ENCODE measurements at regions not wholly inside any gene's neighbourhood (a gene's known extent, or its start where the extent isn't known, plus 50 kb on each side); places are given as distances from the start of the nearest gene placed in this dataset.

DNA sequence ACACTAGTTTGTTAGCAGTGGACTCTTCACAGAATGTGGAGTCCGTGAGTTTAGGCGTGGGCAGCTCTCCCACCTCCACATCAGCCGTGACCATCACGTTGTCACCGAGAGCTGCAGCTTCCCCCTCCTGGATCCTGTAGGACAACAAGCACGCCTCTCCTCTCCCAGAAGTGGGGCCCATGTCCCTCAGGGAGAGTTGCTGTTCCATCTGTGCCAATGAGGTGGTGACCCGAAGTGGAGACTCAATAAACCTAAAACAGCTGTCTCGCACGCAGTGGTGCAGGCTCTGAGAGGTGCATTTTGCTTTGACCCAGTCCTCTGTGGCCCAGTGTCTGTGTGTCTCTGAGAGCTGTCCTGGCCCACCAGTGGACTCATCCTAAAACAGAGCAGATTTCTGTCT is 456.5 kb upstream of the SOX11 start:
- DNase-seq (ENCODE audit: low read depth in 2 of 2), result no peak

DNA sequence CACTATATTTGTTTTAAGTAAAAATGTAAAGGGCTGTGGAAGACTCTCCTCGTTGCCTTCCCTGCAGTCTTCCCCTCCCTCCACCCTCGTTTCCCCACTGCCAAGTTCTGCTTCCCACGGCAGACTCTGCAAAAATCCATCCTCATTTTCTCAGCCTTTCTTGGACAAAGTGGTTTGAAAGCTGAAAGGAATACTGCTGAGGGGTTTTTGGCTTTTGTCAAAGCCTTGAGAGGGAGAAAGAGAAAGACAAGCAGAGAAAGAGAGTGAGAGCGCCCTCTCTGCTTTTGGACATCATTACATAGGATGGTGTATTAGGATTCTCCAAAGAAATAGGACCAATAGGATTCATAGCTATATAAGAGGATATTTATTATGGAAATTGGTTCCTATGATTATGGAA is 455.9 kb upstream of the SOX11 start:
- no peak for DNase-seq (ENCODE audit: low read depth in 2 of 2)

DNA sequence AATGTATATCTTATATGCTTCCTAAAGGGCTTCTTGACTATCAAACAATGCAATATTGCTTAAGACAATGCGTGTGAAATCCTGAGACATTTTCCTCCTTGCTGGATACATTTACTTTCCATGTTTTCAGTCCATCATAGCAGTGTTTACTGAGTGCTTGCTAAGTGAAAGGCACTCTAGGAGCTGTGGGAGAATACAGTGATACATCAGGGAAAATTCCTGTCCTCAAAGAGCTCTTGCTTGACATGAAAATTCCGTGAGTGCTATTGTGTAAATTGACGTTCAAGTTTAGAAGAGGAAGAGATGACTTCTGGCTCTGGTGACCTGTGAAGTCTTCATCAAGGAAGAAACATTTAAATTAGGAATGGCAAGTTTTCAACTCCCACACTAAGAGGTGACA is 449.4 kb upstream of the SOX11 start:
- DNase-seq (ENCODE audit: low read depth in 2 of 2), result no peak

DNA sequence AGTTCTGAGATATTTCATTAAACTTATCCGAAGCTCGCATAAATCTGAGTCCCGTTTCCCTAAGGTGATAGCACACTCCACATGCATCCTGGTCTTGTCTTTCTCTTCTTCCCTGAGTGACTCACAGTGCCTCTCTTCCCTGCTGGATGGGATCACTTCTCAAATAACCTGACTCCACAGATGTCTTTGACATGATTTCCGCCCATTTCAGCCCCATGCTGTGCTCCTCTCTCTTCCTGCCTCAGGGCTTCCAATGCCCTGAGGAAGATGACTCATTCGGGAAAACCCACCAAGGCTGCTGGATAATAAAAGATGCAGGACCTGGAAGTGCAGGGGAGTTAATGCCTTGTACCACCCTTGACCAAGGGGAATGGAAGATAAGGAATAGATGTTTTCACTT is 441.7 kb upstream of the SOX11 start:
- no peak for DNase-seq (ENCODE audit: low read depth in 2 of 2)

DNA sequence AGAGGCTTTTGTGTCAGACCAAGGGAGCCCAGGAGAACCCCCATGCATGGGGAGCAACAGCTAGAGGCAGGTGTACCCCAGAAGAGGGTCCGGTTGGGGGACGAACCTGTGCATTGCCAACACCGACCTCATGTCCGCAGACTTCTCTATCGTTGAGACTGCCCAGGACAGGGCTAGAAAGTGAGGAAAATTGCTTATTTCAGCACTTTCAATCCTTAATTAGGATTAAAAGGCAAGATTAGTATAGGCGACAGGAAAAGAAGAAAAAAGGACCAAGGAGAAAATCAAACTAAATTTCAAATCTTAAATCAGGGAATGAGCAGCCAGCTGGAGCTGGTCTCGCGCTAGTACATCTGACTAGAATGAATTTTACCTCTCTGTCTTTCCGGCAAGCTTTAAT is 438.9 kb upstream of the SOX11 start:
- no peak for DNase-seq (ENCODE audit: low read depth in 2 of 2)

DNA sequence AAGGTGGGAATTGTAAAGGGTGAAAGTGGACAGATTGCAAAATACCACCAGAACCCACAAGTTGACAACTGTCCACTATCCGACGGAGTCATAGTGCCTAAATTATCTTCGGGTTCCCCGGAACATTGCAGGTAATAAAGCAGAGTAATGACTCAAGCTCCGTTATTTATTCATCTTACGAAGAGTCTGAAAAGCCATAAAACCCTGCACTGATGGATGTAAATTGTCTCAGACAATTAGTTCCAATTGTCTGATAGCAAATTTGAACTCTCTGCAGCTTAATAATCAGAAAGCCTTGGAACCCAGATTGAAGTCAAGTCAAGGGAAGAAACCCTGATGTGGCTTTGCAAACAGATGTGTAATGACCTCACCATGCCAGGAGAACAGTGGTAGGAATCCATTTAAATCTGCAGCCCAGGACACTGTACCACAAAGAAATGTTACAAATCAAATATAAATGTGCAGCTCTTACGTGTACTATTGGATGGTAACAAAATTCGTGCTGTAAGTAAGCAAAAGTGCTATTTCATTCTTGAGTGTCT is 437.3 kb upstream of the SOX11 start:
- no peak for DNase-seq (ENCODE audit: low read depth in 2 of 2)

DNA sequence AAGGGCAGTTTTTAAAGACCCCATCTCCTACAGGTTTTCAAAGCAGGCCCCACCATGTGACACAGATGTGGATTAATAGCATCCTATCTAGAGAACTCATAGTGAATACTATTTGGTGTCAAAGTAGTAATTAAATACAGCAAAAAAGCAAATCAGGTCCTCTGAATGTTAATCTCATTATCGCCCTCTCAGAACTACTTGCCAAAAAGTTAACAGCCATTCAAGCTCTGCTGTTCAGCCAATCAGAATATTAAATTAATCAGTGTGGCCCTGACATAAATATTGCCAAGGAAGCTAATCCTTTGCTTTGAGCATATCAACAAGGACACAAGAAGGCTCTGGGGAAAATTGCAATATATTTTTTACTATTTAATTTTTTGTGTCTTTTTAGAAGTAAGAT is 428.9 kb upstream of the SOX11 start:
- DNase-seq (ENCODE audit: low read depth in 2 of 2), result no peak

DNA sequence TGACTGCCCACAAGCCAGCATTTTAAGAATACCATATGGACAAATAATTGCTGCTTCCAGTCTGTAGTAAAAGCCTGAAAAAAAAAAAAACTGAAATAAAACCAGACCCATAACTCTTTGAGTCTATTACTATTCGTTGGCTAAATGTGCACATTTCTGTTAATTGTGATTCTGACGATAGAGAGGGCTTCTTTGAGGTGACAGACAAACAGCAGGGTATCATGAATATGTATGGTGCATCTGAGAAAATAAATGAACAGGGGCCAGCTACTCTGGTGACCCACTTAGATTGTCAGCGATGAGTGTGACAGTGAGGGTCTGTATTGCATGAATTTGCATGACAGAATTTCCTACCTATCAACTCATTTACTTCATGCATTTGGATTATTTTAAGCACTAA is 427.8 kb upstream of the SOX11 start:
- no peak for DNase-seq (ENCODE audit: low read depth in 2 of 2)

DNA sequence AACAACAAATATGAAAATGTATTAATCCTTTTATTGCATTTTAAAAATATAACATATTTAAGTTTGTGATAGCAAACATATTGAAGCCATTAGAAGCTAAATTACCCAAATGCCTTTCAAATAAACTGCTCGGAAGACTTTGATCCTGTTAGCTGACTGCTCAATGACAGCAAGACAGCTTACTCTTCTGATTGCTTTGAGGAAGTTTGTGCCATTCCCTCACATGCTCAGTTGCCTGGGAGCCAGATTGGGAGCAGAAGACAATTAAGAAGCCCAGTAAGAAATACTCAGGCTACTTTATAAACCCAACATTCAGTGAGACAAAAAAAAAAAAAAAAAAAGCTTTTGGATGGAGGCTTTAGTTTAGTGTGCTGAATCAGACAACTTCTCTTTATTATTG is 407.1 kb upstream of the SOX11 start:
- no peak for DNase-seq (ENCODE audit: low read depth in 2 of 2)

DNA sequence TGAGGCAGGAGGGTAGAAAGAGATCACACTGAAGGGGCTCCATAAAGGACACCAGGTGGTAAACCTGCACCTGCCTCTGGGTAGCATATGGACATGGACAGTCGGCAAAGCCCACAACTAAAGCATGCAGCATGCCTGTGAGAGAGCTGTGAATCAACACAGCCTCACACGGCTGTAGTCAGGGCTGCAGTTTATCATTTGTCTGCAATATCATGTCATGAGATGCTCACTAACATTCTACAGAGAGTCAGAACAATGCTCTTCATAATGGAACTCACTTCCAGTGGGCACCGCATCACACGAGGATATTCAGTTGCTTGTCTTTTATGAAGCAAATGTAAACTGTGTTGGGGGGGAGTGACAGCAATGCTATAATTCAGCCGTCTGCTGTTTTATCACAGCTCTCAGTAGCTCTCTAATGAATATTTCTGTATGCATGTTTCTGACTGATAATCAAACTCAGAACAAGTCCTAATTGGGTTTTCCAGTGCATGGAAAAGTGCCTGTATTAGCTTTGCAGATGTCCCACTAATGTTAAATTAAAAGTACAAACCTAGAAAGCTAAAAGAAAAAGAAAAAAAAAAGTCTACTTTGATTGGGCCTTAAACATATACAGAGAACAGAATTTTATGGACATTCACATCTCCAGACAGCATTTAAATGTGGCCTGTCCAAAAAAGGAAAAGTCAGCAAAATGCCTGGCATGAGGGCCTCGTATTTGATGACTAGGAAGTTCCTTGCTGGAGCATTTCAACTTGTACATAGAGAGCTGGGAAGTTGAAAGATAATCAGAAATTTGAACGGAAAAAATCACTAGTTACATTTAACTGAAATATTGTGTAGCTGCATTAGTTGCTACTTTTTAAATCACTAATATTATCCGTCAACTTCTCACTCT is 406.1 kb upstream of the SOX11 start:
- DNase-seq (ENCODE audit: low read depth in 2 of 2), result no peak

DNA sequence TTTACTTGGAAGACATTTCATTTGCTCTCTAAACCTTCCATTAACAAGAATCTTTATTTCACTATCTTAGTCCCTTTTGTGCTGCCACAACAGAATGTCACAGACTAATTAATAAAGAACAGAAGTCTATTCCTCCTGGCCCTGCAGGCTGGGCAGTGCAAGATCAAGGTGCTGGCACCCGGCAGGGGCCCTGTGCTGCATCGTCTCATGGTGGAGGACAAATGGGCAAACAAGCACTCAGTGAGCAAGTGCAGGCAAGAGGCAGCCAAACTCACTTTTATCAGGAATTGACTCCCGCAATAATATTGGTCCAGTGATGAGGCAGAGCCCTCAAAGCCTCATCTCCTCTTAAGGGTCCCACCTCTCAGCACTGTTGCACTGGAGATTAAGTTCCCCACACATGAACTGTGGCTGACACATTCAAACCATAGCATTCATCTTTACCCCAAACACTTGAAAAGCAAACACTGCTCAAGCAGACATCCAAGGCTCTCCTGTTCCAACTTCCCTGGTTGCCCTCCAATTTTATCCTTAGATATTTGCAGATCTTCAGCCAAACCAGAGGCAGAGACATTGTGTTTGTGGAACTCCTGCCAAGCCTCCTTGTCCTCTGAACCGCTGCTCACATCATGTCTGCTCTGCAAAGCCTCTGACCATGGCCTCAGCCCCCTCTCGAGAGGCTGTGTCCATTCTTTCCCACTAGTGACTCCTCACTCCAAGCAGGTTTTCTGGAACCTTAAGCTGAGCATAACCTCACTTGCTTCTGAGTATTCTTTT is 404.4 kb upstream of the SOX11 start:
- no peak for DNase-seq (ENCODE audit: low read depth in 2 of 2)

DNA sequence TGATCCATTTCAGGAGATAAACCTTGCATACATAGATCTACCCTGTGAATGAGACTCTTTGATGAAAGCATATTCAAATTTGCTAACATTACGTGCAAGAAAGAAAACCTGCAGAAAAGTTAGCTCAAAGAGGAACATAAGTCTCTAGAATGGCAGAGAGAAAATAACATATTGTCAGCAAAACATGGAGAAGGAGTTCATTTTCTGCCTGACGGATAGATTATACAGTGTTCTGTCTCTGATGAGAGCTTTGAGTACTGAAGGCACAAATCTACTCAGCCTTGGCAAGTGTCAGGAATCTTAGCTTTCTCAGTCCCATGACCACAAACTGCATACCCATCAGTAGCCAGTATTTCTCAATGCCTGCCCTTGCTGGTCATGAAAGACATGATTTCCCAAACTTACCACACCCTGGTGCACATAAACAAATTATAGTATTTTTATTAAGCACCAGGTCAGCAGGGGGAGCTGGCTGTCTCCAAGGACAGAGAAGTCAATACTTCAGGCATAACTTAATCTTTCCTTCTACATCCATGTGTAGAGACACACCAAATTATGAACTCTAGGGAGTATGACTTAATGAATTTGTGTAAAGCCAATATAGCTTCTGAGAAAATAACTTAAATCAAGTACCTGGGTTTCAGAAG is 401.2 kb upstream of the SOX11 start:
- DNase-seq (ENCODE audit: low read depth in 2 of 2), result no peak

DNA sequence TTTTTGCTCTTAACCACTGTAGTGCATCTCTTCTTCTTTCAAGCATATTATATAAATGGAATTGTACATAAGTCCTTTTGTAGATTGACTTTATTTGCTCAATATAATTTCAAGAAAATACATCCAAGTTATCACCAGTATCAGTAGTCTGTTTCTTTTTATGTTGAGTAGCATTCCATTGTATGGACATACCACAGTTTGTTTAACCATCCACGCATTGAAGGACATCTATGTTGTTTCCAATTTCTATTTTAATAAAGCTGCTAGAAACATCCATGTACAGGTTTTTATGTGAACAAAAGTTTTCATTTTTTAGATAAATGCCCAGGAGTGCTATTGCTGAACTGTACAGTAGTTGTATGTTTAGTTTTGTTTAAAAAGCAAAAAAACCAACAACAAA is 387.5 kb upstream of the SOX11 start:
- DNase-seq (ENCODE audit: low read depth in 2 of 2), result no peak

DNA sequence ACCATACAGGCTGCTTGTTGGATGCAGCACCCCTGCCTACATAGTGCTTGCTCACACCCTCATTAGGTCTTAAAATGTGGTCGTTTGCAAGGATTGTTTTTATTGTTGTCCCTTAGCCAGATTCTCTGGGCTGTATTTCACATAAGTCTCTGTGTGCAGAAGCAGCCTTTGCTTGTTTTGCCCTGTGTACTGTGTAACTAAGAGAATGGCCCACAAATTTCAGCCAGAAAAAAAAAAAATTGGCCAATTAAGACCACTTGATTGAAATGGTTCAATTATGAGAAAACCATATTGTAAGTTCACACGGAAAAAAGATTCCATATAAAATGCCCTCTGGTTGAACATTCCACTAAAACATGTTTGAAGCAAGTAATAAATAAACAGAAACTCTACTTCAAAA is 377.1 kb upstream of the SOX11 start:
- no peak for DNase-seq (ENCODE audit: low read depth in 2 of 2)

DNA sequence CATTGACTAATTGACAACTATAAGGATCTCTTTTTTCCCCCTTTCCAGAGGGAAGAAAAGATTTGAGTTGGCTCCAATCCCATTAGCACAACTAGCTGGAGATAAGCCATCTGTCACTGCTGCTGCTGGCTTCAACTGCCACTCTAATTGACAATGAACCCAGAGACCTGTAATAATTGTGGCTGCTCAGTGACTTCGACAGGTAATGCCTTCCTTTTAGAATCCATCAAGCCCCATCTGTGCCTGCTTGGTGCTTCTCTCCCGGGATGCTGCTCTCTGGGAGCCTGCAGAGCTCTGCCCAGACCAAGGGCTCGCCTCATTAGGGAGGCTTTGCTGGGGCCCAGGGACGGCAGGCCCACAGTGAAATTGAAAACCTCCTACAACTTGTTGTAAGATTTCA is 376.7 kb upstream of the SOX11 start:
- no peak for DNase-seq (ENCODE audit: low read depth in 2 of 2)

DNA sequence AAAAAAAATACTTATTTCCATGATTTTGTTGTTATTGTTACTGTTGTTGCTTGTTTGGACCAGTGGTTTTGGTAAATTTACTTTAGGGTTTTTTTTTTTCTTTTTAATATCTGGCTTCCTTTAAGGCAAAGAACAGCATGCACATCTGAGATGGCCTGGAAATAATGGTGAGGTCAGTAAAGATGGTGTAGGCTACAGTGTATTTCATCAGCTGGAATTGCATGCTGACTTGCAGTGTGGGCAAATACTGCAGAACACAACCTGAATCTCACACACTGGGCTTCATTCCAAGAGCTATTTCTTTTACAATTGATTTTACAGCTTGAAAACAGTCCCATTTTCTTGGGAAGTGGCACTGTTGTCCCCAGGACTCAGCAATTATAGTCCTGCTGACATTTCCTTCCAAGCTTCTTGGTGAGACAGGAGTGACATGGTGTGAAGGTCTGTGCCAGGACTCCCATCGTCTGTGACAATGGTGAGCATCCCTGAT is 376.1 kb upstream of the SOX11 start:
- DNase-seq (ENCODE audit: low read depth in 2 of 2), result no peak

DNA sequence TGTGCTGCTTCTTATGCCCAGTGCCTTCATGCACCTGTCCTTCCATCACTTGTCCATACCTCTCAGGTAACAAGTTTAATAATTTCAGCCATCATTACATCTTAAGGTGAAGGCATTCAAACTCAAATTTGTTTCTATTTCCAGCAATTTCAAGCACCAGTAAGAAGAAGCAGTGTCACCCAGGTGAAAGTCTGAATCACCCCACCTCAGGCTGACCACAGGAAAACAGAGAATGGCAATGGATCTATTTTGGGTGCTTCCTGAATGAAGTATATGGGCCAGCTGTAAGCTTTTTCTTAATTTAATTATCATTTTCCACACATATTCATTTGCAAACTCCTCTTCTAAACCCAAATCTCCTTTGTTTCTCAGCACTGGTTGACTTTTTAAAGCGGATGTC is 372.7 kb upstream of the SOX11 start:
- DNase-seq (ENCODE audit: low read depth in 2 of 2), result no peak

DNA sequence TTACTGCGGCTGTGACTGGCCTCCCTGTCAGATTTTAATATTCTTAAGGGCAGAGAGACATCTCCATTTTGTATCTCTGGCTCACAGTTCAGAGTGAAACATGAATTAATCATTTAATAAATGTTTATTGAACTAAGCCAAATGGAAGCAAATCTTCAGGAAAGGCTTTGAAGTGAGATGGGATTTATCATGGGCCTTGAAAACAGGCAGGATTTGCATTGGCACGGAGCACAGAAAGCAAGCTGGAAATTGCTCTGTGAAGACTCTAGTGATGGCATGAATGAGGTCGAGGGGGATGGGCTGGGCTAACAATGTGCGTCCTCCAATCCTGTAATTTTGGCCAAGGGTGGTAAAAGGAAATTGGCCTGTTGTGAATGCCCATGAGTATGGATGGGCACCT is 369.8 kb upstream of the SOX11 start:
- DNase-seq (ENCODE audit: low read depth in 2 of 2), result no peak

DNA sequence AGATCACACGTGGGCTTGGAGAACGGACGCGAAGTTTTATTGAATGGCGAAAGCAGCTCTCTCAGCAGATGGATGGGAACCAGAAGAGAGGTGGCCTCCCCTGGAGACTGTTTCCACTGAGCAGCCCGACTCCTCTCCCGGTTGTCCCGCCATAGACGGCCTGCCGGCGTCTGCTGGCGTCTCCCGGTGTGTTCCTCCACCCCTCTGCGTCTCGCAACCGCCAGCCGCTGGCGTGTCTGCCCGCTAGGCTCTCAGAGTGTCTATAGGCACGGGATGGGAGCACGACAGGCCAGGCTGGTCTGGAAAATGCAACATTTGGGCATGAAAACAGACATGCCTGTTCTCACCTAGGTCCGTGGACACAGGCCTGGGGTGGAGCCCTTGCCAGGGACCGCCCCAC is 366.7 kb upstream of the SOX11 start:
- DNase-seq (ENCODE audit: low read depth in 2 of 2), result no peak

DNA sequence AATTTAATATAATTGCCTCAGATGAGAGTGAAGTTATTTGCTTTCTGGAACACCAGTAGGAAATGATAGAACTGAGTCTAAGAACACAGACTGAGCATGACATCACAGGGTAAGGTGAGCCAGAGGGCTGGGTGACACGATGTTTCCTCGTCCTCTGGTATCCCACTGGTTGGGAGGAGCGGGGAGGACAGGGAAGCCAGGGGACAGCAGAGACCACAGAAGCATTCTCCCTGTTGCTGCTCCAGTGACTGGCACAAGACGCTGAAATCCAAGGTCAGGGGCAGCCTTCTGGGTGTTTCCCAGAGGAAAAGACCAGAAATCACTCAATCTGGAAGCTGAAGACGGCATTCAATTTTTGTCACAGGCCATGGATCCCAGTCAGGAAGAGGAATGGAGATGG is 363.4 kb upstream of the SOX11 start:
- DNase-seq (ENCODE audit: low read depth in 2 of 2), result no peak

DNA sequence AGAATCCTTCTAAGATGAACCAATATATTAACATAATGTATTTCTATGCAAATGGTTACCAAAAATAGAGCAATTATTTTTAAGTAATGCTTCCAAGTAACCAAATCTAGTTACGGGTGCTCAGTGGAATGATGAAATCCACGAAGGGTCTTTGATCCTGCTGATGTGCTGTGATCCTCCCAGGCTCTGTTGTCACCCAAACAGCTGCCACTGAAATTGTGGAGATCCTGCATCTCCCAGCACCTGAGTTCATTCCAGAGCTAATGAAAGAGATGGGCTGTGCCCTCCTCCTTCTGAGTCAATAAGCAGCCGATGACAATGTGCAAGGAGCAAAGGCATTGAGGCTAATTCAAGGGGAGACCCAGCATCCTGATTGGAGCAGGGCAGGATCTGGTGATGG is 362.4 kb upstream of the SOX11 start:
- no peak for DNase-seq (ENCODE audit: low read depth in 2 of 2)

DNA sequence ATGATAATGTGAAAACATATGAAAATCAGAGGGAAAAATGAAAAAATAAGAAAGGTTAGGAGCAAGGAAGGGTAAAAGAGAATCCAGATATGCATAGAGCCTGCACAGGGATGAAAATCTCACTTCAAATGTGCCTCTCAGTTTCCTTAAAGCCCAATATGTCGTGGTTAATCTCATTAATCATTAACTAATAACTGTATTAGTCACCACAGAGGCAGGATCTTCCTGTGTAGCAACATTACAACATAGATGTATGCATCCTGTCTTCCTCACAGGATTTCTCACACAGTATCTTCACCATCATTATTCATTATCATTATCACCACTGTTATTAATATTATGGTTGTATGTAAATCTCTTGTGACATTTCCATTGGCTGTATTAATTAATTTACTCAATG is 361.2 kb upstream of the SOX11 start:
- no peak for DNase-seq (ENCODE audit: low read depth in 2 of 2)
